T-cell (primary cell): ENCODE measurements at regions not wholly inside any gene's neighbourhood (a gene's known extent, or its start where the extent isn't known, plus 50 kb on each side); places are given as distances from the start of the nearest gene placed in this dataset.

Experiments
- ATAC-seq, 4 experiments: fragments of 200-7000 bp in 3 of 4; fragments of 150-1000 bp in 1 of 4; cut with Tn5 transposase; replicated peaks in 1 of 4; 1 replicate in 3 of 4; 2 replicates in 1 of 4; pipeline ENCODE4 v1.10.0; 2021; ENCODE audit warnings: moderate library complexity in 3 of 4, mild to moderate bottlenecking in 2 of 4, moderate number of reproducible peaks in 1 of 4
- CTCF ChIA-PET, 2 donors: fragments of 300-600 bp; sonication (Branson Sonifier 250); formaldehyde crosslinking; loops; one replicate each; lab custom pipeline; 2022; ENCODE audit warnings: antibody characterized with exemption in 2 of 2; lab: Charles Lee
- POLR2A ChIA-PET, 2 donors: fragments of 300-600 bp; sonication (Branson Sonifier 250); formaldehyde crosslinking; loops; one replicate each; lab custom pipeline; 2022; ENCODE audit warnings: antibody characterized with exemption in 2 of 2; lab: Charles Lee
- DNase-seq, 35 experiments: peaks; one replicate each; pipeline versions ENCODE4 v3.0.0 to v3.0.0-alpha.2; 2013 to 2023
- H3K27ac ChIP-seq: one replicate; pipeline ENCODE4 v1.5.1; 2013; ENCODE audit warnings: low read length
- H3K27me3 ChIP-seq, 2 experiments: replicated peaks in 1 of 2; 1 replicate in 1 of 2; 2 replicates in 1 of 2; pipeline versions ENCODE4 v1.6.1 to v1.7.0; 2013; ENCODE audit warnings: low read length in 1 of 2, mixed read lengths in 1 of 2; ENCODE audit not compliant: control insufficient read depth in 2 of 2, insufficient read depth in 2 of 2; ENCODE audit errors: extremely low read depth in 1 of 2
- H3K36me3 ChIP-seq, 2 donors: 1 replicate in 1 of 2; 2 replicates in 1 of 2; pipeline versions ENCODE4 v1.6.1 to v1.7.0; 2013; ENCODE audit warnings: low read length in 1 of 2; ENCODE audit not compliant: control insufficient read depth in 2 of 2, insufficient read depth in 1 of 2; ENCODE audit errors: extremely low read depth in 1 of 2
- H3K4me1 ChIP-seq, 2 experiments: 1 replicate in 1 of 2; 2 replicates in 1 of 2; pipeline versions ENCODE4 v1.6.1 to v1.7.0; 2013; ENCODE audit warnings: low read length in 2 of 2, mixed read lengths in 1 of 2; ENCODE audit not compliant: insufficient read depth in 2 of 2, control insufficient read depth in 1 of 2; ENCODE audit errors: extremely low read depth in 1 of 2
- H3K4me3 ChIP-seq, 2 donors: 1 replicate in 1 of 2; 2 replicates in 1 of 2; pipeline versions ENCODE4 v1.5.1 to v1.7.0; 2013; ENCODE audit warnings: mild to moderate bottlenecking in 2 of 2, low read length in 1 of 2, moderate library complexity in 1 of 2; ENCODE audit not compliant: control insufficient read depth in 1 of 2; ENCODE audit errors: extremely low read depth in 1 of 2
- H3K9me3 ChIP-seq: 2 replicates; pipeline ENCODE4 v1.7.0; 2013
- H3K27ac Mint-ChIP-seq, 2 donors: one replicate each; pipeline ENCODE4 v1.8.0; 2020 to 2021; ENCODE audit warnings: mild to moderate bottlenecking in 2 of 2, mixed read lengths in 2 of 2
- H3K27me3 Mint-ChIP-seq, 2 donors: one replicate each; pipeline ENCODE4 v1.8.0; 2021 to 2022; ENCODE audit warnings: mixed read lengths in 2 of 2
- H3K36me3 Mint-ChIP-seq: one replicate; pipeline ENCODE4 v1.8.0; 2021; ENCODE audit warnings: mixed read lengths
- H3K4me1 Mint-ChIP-seq, 3 donors: one replicate each; pipeline ENCODE4 v1.8.0; 2020 to 2022; ENCODE audit warnings: mixed read lengths in 3 of 3, mild to moderate bottlenecking in 1 of 3
- H3K4me3 Mint-ChIP-seq, 3 donors: one replicate each; pipeline ENCODE4 v1.8.0; 2020 to 2022; ENCODE audit warnings: mild to moderate bottlenecking in 3 of 3, mixed read lengths in 3 of 3, moderate library complexity in 3 of 3
- H3K9me3 Mint-ChIP-seq, 3 donors: one replicate each; pipeline ENCODE4 v1.8.0; 2020 to 2022; ENCODE audit warnings: mixed read lengths in 3 of 3
- WGBS: methylation state at CpG from one replicate; pipeline ENCODE4 v1.1.5; 2013; ENCODE audit warnings: missing lambda C conversion rate; ENCODE audit not compliant: insufficient coverage; 5-methylcytosine and 5-hydroxymethylcytosine counted together

- Histone ChIP-seq H3K4me1 (no peaks in the 10 kb centered on the region), H3K36me3 (no peaks in the 10 kb centered on the region), H3K4me3 (no peak overlapping the region), H3K27ac (no peak overlapping the region), H3K9me3 (no peaks in the 10 kb centered on the region), H3K27me3 (no peaks in the 10 kb centered on the region)
- peaks cover 0 to 3% (median 0%) of the 10 kb centered on the region in 3 donors for H3K9me3 Mint-ChIP-seq
- POLR2A ChIA-PET: no interaction called here
- peaks cover 0 to 5% of the 10 kb centered on the region in 2 donors for H3K27me3 Mint-ChIP-seq
- CTCF ChIA-PET: no interaction called here
- ATAC-seq: no peak
- peaks cover 2 to 10% (median 3%) of the 10 kb centered on the region in 3 donors for H3K4me1 Mint-ChIP-seq
- no peak overlapping the region for H3K27ac Mint-ChIP-seq
- no peaks in the 10 kb centered on the region for H3K36me3 Mint-ChIP-seq
- peak in 1 of 35 experiments; percentile 8 for DNase-seq
- H3K4me3 Mint-ChIP-seq: no peak overlapping the region
- WGBS: no CpG with 5 or more reads among the region's 2 CpGs
Measured at GRCh38 chr4:10893395-10893794, 208.8 kb upstream of the CLNK start.

DNA sequence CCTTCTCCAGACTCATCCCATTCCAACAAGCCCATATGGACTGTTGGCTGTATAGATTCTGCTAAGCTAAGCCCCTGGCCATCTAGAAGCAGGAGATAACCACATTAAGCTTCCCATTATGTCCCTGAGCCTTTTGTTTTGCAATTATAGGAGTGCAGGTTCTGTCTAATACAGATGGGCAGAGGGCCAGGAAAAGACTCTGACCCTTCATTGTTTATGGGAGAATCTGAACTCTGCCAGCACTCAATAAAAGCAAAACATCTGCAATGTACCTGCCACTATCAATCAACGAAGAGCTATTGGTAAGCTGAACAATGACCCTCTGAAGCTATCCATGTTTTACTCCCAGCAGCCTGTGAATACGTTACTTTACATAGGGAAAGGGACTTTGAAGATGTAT is 207.3 kb upstream of the CLNK start:
- Histone ChIP-seq H3K36me3 (no peaks in the 10 kb centered on the region), H3K27me3 (no peaks in the 10 kb centered on the region), H3K27ac (no peak overlapping the region), H3K4me1 (no peaks in the 10 kb centered on the region), H3K4me3 (no peak overlapping the region), H3K9me3 (no peaks in the 10 kb centered on the region)
- Mint-ChIP-seq H3K27me3 (peaks cover 0 to 5% of the 10 kb centered on the region in 2 donors), H3K4me1 (peaks cover 0 to 10% (median 3%) of the 10 kb centered on the region in 3 donors), H3K9me3 (peaks cover 0 to 3% (median 0%) of the 10 kb centered on the region in 3 donors), H3K36me3 (no peaks in the 10 kb centered on the region), H3K27ac (no peak overlapping the region), H3K4me3 (no peak overlapping the region)
- POLR2A ChIA-PET: interaction anchor here in 1 of 2 donors (0.5 to 0.6 kb wide), 2 partner anchors 10 to 62 kb away, joined by 3 to 17 read pairs; no protein-coding TSS in a partner anchor
- DNase-seq (no peak), ATAC-seq (no peak)
- CTCF ChIA-PET: interaction anchor here in 1 of 2 donors (0.7 kb wide), 1 partner anchor 9 kb away, joined by 3 read pairs; no protein-coding TSS in a partner anchor
- WGBS: no CpG with 5 or more reads among the region's 2 CpGs

- Mint-ChIP-seq H3K36me3 (no peaks in the 10 kb centered on the region), H3K4me1 (peaks cover 0 to 8% (median 3%) of the 10 kb centered on the region in 3 donors), H3K27me3 (peaks cover 0 to 3% of the 10 kb centered on the region in 2 donors), H3K9me3 (peaks cover 0 to 3% (median 0%) of the 10 kb centered on the region in 3 donors), H3K4me3 (no peak overlapping the region), H3K27ac (no peak overlapping the region)
- Histone ChIP-seq H3K36me3 (no peaks in the 10 kb centered on the region), H3K27ac (no peak overlapping the region), H3K4me1 (no peaks in the 10 kb centered on the region), H3K4me3 (no peak overlapping the region), H3K27me3 (no peaks in the 10 kb centered on the region), H3K9me3 (no peaks in the 10 kb centered on the region)
- ATAC-seq: no peak
- WGBS: 100% methylated on average over 2 of the region's 4 CpGs
- ChIA-PET POLR2A (no interaction called here), CTCF (no interaction called here)
- no peak for DNase-seq
Measured at GRCh38 chr4:10889819-10890218, 205.3 kb upstream of the CLNK start.

- no peaks in the 10 kb centered on the region for H3K4me1 ChIP-seq
- H3K4me3 ChIP-seq: no peak overlapping the region
- 100% methylated on average over 1 of the region's 4 CpGs for WGBS
- H3K27ac Mint-ChIP-seq: no peak overlapping the region
- no peaks in the 10 kb centered on the region for H3K36me3 ChIP-seq
- ChIA-PET POLR2A (interaction anchor here in 1 of 2 donors (0.6 kb wide), 1 partner anchor 172 kb away, joined by 3 read pairs; no protein-coding TSS in a partner anchor), CTCF (no interaction called here)
- H3K27me3 ChIP-seq: no peaks in the 10 kb centered on the region
- H3K36me3 Mint-ChIP-seq: no peaks in the 10 kb centered on the region
- no peak overlapping the region for H3K27ac ChIP-seq
- DNase-seq: no peak
- no peak overlapping the region for H3K4me3 Mint-ChIP-seq
- H3K27me3 Mint-ChIP-seq: no peaks in the 10 kb centered on the region
- no peak for ATAC-seq
- no peaks in the 10 kb centered on the region for H3K9me3 Mint-ChIP-seq
- H3K4me1 Mint-ChIP-seq: no peaks in the 10 kb centered on the region
- H3K9me3 ChIP-seq: no peaks in the 10 kb centered on the region
Measured at GRCh38 chr4:10879411-10880110, 195.0 kb upstream of the CLNK start.

- Histone ChIP-seq H3K4me3 (no peak overlapping the region), H3K27ac (no peak overlapping the region), H3K4me1 (no peaks in the 10 kb centered on the region), H3K27me3 (no peaks in the 10 kb centered on the region), H3K9me3 (no peaks in the 10 kb centered on the region), H3K36me3 (no peaks in the 10 kb centered on the region)
- Mint-ChIP-seq H3K9me3 (no peaks in the 10 kb centered on the region), H3K4me1 (no peaks in the 10 kb centered on the region), H3K36me3 (no peaks in the 10 kb centered on the region), H3K4me3 (no peak overlapping the region), H3K27ac (no peak overlapping the region), H3K27me3 (no peaks in the 10 kb centered on the region)
- WGBS: no CpG with 5 or more reads among the region's 2 CpGs
- DNase-seq: no peak
- ATAC-seq: no peak
- CTCF ChIA-PET: no interaction called here
- POLR2A ChIA-PET: interaction anchor here in 1 of 2 donors (0.6 kb wide), 1 partner anchor 173 kb away, joined by 3 read pairs; no protein-coding TSS in a partner anchor
Measured at GRCh38 chr4:10878861-10879260, 194.3 kb upstream of the CLNK start.

GRCh38 chr4:10877076-10877475 is 192.5 kb upstream of the CLNK start:
- no peaks in the 10 kb centered on the region for H3K36me3 Mint-ChIP-seq
- H3K9me3 ChIP-seq: no peaks in the 10 kb centered on the region
- no peaks in the 10 kb centered on the region for H3K4me1 ChIP-seq
- ChIA-PET POLR2A (no interaction called here), CTCF (no interaction called here)
- no peak overlapping the region for H3K27ac Mint-ChIP-seq
- no peaks in the 10 kb centered on the region for H3K27me3 ChIP-seq
- no peaks in the 10 kb centered on the region for H3K4me1 Mint-ChIP-seq
- no peak overlapping the region for H3K4me3 Mint-ChIP-seq
- no peaks in the 10 kb centered on the region for H3K27me3 Mint-ChIP-seq
- ATAC-seq: no peak
- no peak overlapping the region for H3K27ac ChIP-seq
- DNase-seq: no peak
- H3K4me3 ChIP-seq: no peak overlapping the region
- H3K9me3 Mint-ChIP-seq: no peaks in the 10 kb centered on the region
- no peaks in the 10 kb centered on the region for H3K36me3 ChIP-seq
